AG08395 (cell line): ENCODE measurements at regions not wholly inside any gene's neighbourhood (a gene's known extent, or its start where the extent isn't known, plus 50 kb on each side); places are given as distances from the start of the nearest gene placed in this dataset.

Source experiments
- DNase-seq: peaks from one replicate; pipeline ENCODE4 v3.0.0; 2012; ENCODE audit warnings: mixed read lengths, low spot score

GRCh38 chr10:60728056-60728455 is 50.2 kb upstream of the CDK1 start:
- no peak for DNase-seq

GRCh38 chr10:60726257-60726656 is 52.0 kb upstream of the CDK1 start:
- DNase-seq = no peak

DNA sequence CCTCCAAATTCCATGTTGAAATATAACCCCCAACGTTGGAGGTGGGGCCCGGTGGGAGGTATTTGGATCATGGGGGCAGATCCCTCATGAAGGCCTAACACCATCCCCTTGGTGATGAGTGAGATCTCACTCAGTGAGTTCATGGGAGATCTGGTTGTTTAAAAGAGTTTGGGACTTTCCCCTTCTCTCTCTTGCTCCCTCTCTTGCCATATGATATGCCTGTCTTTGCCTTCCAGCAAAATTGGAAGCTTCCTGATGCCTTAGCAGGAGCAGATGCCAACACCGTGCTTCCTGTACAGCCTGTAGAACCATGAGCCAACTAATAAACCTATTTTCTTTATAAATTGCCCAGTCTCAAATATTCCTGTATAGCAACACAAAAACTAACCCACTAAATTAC is 55.7 kb upstream of the CDK1 start:
- DNase-seq = no peak

DNA sequence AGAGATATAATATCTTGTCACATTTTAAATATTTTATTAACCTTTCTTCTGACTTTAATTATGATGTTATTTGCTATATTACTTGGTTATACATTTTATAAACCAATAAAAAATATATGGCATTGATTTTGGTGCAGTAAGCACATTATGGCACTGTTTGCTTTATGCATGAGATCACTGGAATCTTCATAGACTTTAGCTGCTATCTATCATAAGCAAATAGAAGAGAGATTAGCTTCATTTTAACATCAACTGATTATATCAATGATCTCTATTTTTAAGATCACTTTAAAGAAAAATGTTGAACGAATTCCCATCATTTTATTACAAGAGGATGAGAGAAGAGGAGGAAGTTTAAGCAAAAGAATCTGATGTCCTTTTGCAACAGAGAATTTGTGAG is 58.6 kb upstream of the CDK1 start:
- no peak for DNase-seq

DNA sequence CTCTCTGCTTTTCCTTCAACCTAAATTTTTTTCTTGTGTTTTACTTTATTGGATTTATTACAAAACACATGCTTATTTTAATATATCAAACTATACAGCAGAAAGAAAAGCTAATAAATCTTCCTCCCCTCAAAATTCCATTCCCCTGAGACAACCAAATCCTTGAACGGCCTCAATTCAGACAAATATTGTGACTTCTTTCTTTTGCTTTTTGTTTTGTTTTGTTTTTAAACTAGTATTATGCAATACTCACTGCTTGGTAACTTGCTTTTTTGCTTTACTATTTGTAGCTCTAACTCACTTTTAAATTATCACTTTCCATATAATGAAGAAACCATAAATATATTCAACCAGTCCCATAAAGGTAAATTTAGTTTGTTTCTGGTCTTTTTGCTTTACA is 59.4 kb upstream of the CDK1 start:
- DNase-seq = no peak

DNA sequence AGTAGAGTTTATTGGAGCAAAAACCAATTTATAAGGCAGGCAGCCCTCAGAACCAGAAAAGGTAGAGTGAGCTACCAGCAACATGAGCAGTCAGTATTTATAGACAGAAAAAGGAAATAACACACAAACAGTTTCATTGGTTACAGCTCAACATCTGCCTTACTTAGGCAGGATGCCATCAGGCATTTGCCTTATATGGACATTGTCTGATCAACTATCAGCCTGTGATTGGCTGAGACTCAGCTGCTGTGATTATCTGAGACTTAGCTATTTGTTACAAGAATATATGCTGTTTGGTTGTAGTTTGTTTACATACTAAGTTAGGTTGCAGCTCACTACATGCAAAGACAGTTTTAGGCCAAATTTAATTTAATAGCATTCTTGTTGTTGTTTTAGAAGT is 60.4 kb upstream of the CDK1 start:
- no peak for DNase-seq

- no peak for DNase-seq
These were observed 64.0 kb upstream of the CDK1 start for GRCh38 chr10:60714233-60714632.

GRCh38 chr10:60711496-60711895 is 66.8 kb upstream of the CDK1 start:
- DNase-seq = no peak

DNA sequence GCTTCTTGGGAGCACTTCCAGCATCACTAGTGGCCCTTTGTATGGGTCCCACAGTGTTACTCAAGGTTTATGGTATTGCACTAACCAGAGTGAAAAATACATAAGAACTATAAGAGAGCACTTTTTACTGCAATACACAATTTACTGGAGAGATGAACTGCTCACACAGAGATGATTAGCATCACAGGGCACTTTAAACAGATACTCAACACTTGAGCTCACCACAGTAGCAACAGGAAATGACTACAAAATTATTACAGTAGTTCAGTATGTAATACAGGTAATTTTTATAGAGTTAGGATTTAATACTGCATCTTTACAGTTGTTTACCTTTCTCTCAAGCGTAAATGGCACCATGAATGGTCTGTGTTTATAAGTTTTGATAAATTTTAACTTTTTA is 68.2 kb upstream of the CDK1 start:
- no peak for DNase-seq

DNA sequence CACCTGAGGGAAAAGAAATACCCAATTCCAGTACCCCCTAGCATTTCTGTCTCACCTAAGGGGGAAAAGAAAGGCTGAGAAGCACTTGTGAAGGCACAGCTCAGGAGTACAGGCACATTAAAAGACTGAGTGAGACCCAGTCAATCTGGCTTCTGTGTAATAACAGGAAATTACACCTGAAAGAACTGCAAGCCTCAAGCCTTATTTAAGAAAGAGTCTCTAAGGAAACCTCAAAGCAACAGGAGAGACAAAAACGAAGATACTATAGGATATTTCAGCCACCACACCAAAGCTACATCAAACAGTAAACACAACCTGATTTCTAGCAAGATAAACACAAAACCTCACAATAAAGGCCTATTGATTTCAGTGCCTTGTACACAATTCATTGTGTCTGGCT is 69.6 kb upstream of the CDK1 start:
- no peak for DNase-seq

DNA sequence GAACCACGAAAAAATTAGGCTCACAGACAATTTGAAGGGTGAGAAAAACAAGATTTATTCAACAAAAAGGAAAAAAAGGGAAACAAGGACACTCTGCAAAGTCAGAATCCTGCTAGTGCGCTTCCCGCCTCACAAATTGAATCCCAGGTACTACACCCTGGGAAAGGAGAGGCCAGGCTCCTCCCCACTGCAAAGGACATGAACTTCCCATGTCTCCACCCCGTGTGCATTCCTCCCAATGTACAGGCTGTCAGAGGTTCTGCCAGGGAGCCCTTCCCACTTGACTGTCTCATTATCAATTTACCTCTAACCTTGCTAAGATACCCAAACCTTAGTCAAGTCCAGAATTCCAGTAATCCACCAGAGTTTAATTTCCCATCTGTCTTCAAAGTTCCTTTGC is 70.4 kb upstream of the CDK1 start:
- DNase-seq = no peak

DNA sequence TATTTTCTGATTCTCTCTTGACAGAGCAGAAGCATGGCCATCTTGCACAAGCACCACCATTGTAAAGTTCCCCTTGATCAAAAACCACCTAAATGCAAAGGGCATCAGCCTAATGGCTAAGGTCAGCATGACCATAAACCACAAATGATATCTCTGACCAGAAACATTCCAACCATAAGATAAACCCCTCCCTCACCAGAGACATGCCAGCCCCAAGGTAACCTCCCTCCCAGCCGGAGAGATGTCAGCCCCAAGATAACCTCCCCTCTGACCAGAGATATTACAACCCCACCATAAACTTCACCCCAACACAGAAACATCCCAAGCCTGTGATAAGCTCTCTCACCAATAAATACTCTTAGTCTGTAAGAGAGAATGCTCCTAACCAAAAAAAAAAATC is 72.1 kb upstream of the CDK1 start:
- DNase-seq = no peak

GRCh38 chr10:60705376-60705775 is 72.9 kb upstream of the CDK1 start:
- no peak for DNase-seq

GRCh38 chr10:60704471-60704870 is 73.8 kb upstream of the CDK1 start:
- no peak for DNase-seq

- no peak for DNase-seq
These were observed 74.8 kb upstream of the CDK1 start for GRCh38 chr10:60703266-60704041.

- DNase-seq = no peak
These were observed 90.6 kb upstream of the CDK1 start for GRCh38 chr10:60687679-60688078.

- no peak for DNase-seq
These were observed 94.2 kb upstream of the CDK1 start for GRCh38 chr10:60684091-60684490.

DNA sequence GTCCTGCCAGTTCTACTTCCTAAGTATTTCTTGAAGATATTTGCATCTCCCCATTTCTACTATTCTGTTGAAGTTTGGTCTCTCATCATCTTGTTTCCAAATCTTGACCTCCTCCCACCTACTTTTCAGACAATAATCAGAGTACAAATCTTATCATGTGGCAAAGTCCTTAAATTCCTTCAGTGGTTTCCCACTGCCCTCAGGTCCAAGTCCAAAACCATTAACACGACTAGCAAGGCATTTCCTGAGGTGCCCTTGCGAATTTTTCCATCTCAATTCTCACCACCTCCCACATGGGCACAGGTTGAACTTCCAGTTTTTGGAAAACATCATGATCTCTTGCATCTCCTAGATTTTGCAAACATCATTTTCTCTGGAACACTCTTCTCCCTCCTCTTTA is 97.2 kb upstream of the CDK1 start:
- DNase-seq = no peak

DNA sequence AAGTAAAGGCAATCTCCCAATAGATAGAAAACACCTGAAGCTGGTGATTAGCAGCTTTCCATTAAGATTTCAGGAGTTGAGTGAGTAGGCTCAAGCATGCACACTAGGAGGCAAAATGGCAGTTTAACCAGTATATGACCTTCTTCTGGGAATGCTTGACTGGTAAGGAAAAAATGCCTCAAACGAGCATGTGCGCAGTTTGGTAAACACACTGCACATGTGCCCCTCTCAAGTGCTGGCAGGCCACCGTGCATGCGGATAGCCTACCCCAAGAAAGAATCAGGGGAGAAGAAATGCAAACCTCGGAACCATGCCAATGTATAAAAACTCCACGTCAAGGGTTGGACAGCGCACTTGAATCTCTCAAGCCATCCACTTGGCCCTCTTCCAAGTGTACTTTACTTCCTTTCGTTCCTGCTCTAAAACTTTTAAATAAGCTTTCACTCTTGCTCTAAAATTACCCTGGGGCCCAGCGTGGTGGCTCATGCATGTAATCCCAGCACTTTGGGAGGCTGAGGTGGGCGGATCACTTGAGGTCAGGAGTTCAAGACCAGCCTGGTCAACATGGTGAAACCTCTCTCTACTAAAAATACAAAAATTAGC is 98.8 kb upstream of the CDK1 start:
- DNase-seq = no peak

DNA sequence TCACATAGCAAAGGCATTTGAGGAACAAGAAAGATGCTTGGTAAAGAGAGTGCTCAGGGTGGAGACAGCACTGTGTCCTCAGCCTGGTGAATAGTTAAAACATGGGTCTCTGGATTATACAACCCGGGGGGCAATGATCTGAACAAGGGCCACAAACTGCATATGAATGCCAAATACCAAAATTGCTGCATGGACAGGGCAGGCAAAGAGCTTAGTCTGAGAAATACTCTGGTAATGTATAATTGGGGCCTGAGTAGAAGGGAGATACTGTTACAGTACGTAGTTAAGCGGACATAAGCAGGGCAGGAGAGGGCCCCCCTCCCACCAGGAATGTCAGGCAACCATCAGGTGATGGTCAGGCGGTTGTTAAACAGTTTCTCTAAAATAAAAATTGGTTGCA is 99.3 kb upstream of the CDK1 start:
- no peak for DNase-seq

GRCh38 chr10:60677531-60678129 is 100.6 kb upstream of the CDK1 start:
- no peak for DNase-seq

DNA sequence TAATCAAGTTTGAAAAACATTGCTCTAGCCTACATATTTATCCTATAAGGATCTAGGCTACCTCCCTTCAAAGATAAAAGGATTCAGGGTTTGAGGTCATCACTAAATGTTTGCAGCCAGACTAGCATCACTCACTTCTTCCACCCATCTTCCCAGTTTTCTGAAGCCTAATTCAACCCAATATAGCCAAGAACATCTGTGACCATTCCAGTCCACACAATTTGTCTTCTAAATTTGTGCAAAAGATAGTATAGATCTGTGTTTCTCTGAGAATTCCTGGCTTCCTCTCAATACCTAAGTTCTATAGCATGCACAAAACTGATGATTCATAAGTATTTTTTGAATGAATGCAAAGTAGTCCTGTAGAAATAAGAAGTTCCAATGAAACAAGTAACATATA is 103.0 kb upstream of the CDK1 start:
- no peak for DNase-seq

- no peak for DNase-seq
These were observed 108.8 kb upstream of the CDK1 start for GRCh38 chr10:60669501-60669900.

- no peak for DNase-seq
These were observed 112.1 kb upstream of the CDK1 start for GRCh38 chr10:60666221-60666620.
